Trophoblast cell (in vitro differentiated cells and primary cell): ENCODE measurements at regions not wholly inside any gene's neighbourhood (a gene's known extent, or its start where the extent isn't known, plus 50 kb on each side); places are given as distances from the start of the nearest gene placed in this dataset.

Experiments
- DNase-seq, 2 donors: peaks; one replicate each; pipeline ENCODE4 v3.0.0-alpha.2; 2016
- H2AFZ ChIP-seq: 2 replicates; pipeline ENCODE4 v1.6.1; 2013; ENCODE audit warnings: low read length, moderate library complexity, mild to moderate bottlenecking; ENCODE audit not compliant: insufficient read depth, poor library complexity
- H2AK5ac ChIP-seq: 2 replicates; pipeline ENCODE4 v1.6.1; 2013; ENCODE audit warnings: mild to moderate bottlenecking, low read length
- H2BK120ac ChIP-seq: 2 replicates; pipeline ENCODE4 v1.6.1; 2013; ENCODE audit warnings: low read length, mild to moderate bottlenecking, moderate library complexity; ENCODE audit not compliant: insufficient read depth, poor library complexity
- H2BK12ac ChIP-seq: 2 replicates; pipeline ENCODE4 v1.6.1; 2013; ENCODE audit warnings: mild to moderate bottlenecking, low read length, moderate library complexity
- H2BK5ac ChIP-seq: 2 replicates; pipeline ENCODE4 v1.6.1; 2013; ENCODE audit warnings: low read length, low read depth, moderate library complexity, mild to moderate bottlenecking; ENCODE audit not compliant: poor library complexity
- H3K14ac ChIP-seq: 2 replicates; pipeline ENCODE4 v1.6.1; 2013; ENCODE audit warnings: mild to moderate bottlenecking, low read length
- H3K18ac ChIP-seq: 2 replicates; pipeline ENCODE4 v1.6.1; 2013; ENCODE audit warnings: mild to moderate bottlenecking, low read length
- H3K23ac ChIP-seq: 2 replicates; pipeline ENCODE4 v1.6.1; 2013; ENCODE audit warnings: low read length
- H3K27ac ChIP-seq: 2 replicates; pipeline ENCODE4 v1.5.1; 2013; ENCODE audit warnings: low read depth, mild to moderate bottlenecking, inconsistent platforms, low read length, moderate library complexity
- H3K27me3 ChIP-seq: 2 replicates; pipeline ENCODE4 v1.6.1; 2013; ENCODE audit warnings: inconsistent platforms, mild to moderate bottlenecking, low read length, moderate library complexity; ENCODE audit not compliant: insufficient read depth
- H3K36me3 ChIP-seq, 2 experiments: 1 replicate in 1 of 2; 2 replicates in 1 of 2; pipeline ENCODE4 v1.6.1; 2013; ENCODE audit warnings: low read length in 2 of 2, mild to moderate bottlenecking in 2 of 2, moderate library complexity in 1 of 2; ENCODE audit not compliant: insufficient read depth in 2 of 2, control insufficient read depth in 1 of 2
- H3K4ac ChIP-seq: 2 replicates; pipeline ENCODE4 v1.6.1; 2013; ENCODE audit warnings: low read depth, mild to moderate bottlenecking, low read length, moderate library complexity
- H3K4me1 ChIP-seq, 2 experiments: 1 replicate in 1 of 2; 2 replicates in 1 of 2; pipeline ENCODE4 v1.6.1; 2013; ENCODE audit warnings: low read length in 2 of 2, mild to moderate bottlenecking in 2 of 2, moderate library complexity in 1 of 2; ENCODE audit not compliant: insufficient read depth in 2 of 2, control insufficient read depth in 1 of 2
- H3K4me2 ChIP-seq: 2 replicates; pipeline ENCODE4 v1.6.1; 2013; ENCODE audit warnings: inconsistent platforms, mild to moderate bottlenecking, low read length, moderate library complexity
- H3K4me3 ChIP-seq: 2 replicates; pipeline ENCODE4 v1.5.1; 2013; ENCODE audit warnings: mild to moderate bottlenecking, low read depth, low read length, inconsistent platforms
- H3K79me1 ChIP-seq: one replicate; pipeline ENCODE4 v1.6.1; 2013; ENCODE audit warnings: low read length
- H3K79me2 ChIP-seq: 2 replicates; pipeline ENCODE4 v1.6.1; 2013; ENCODE audit warnings: low read length, mild to moderate bottlenecking; ENCODE audit not compliant: control insufficient read depth, insufficient read depth, poor library complexity
- H3K9ac ChIP-seq: 2 replicates; pipeline ENCODE4 v1.6.1; 2013; ENCODE audit warnings: mild to moderate bottlenecking, low read length
- H3K9me3 ChIP-seq: 2 replicates; pipeline ENCODE4 v1.6.1; 2013; ENCODE audit warnings: low read depth, mild to moderate bottlenecking, control low read depth, inconsistent platforms, low read length; ENCODE audit not compliant: insufficient read depth
- H4K12ac ChIP-seq: 2 replicates; pipeline ENCODE4 v1.6.1; 2013; ENCODE audit warnings: low read depth, mild to moderate bottlenecking, low read length, moderate library complexity
- H4K8ac ChIP-seq: 2 replicates; pipeline ENCODE4 v1.6.1; 2013; ENCODE audit warnings: low read depth, mild to moderate bottlenecking, low read length, moderate library complexity
- H4K91ac ChIP-seq: one replicate; pipeline ENCODE4 v1.6.1; 2013; ENCODE audit warnings: low read depth, mild to moderate bottlenecking, low read length, moderate library complexity
- WGBS: extraction: QIAGEN DNeasy Blood & Tissue Kit; methylation state at CpG from one replicate; pipeline ENCODE4 v1.1.7; 2013; ENCODE audit warnings: missing lambda C conversion rate; ENCODE audit not compliant: insufficient read length, insufficient coverage; ENCODE audit errors: extremely low coverage; 5-methylcytosine and 5-hydroxymethylcytosine counted together

GRCh38 chrX:5306654-5307121 lies 922.0 kb downstream of the NLGN4X start:
- H4K91ac ChIP-seq, result no peak overlapping the region
- H4K12ac ChIP-seq, result no peak overlapping the region
- no peak overlapping the region for H3K27ac ChIP-seq
- no peak overlapping the region for H3K4me3 ChIP-seq
- no peak overlapping the region for H2BK120ac ChIP-seq
- no peak overlapping the region for H3K4ac ChIP-seq
- H3K9me3 ChIP-seq, result no peaks in the 10 kb centered on the region
- no peaks in the 10 kb centered on the region for H3K79me2 ChIP-seq
- DNase-seq, result no peak
- H3K79me1 ChIP-seq, result no peaks in the 10 kb centered on the region
- H2BK5ac ChIP-seq, result no peak overlapping the region
- no peak overlapping the region for H3K23ac ChIP-seq
- no CpG with 5 or more reads among the region's 7 CpGs for WGBS
- H2BK12ac ChIP-seq, result no peak overlapping the region
- H2AFZ ChIP-seq, result no peak overlapping the region
- H3K27me3 ChIP-seq, result no peaks in the 10 kb centered on the region
- H3K18ac ChIP-seq, result no peak overlapping the region
- H4K8ac ChIP-seq, result no peak overlapping the region
- H3K4me1 ChIP-seq, result no peaks in the 10 kb centered on the region
- no peaks in the 10 kb centered on the region for H3K36me3 ChIP-seq
- no peak overlapping the region for H2AK5ac ChIP-seq
- H3K9ac ChIP-seq, result no peak overlapping the region
- no peak overlapping the region for H3K14ac ChIP-seq
- H3K4me2 ChIP-seq, result no peak overlapping the region

GRCh38 chrX:5305452-5305851 lies 923.2 kb downstream of the NLGN4X start:
- no peak overlapping the region for H2AK5ac ChIP-seq
- H2BK5ac ChIP-seq, result no peak overlapping the region
- no peak for DNase-seq
- no peak overlapping the region for H3K4ac ChIP-seq
- H4K8ac ChIP-seq, result no peak overlapping the region
- no peaks in the 10 kb centered on the region for H3K36me3 ChIP-seq
- no peak overlapping the region for H2BK120ac ChIP-seq
- H3K27ac ChIP-seq, result no peak overlapping the region
- H3K4me3 ChIP-seq, result no peak overlapping the region
- no peaks in the 10 kb centered on the region for H3K27me3 ChIP-seq
- H4K91ac ChIP-seq, result no peak overlapping the region
- H3K4me2 ChIP-seq, result no peak overlapping the region
- no peak overlapping the region for H3K14ac ChIP-seq
- H3K79me1 ChIP-seq, result no peaks in the 10 kb centered on the region
- no peak overlapping the region for H2AFZ ChIP-seq
- no peak overlapping the region for H2BK12ac ChIP-seq
- H4K12ac ChIP-seq, result no peak overlapping the region
- no CpG with 5 or more reads among the region's 6 CpGs for WGBS
- H3K23ac ChIP-seq, result no peak overlapping the region
- no peak overlapping the region for H3K18ac ChIP-seq
- H3K9me3 ChIP-seq, result no peaks in the 10 kb centered on the region
- no peaks in the 10 kb centered on the region for H3K79me2 ChIP-seq
- no peak overlapping the region for H3K9ac ChIP-seq
- H3K4me1 ChIP-seq, result no peaks in the 10 kb centered on the region

- Histone ChIP-seq H3K79me1 (no peaks in the 10 kb centered on the region), H2BK5ac (no peak overlapping the region), H3K4me2 (no peak overlapping the region), H3K18ac (no peak overlapping the region), H3K4me3 (no peak overlapping the region), H3K14ac (no peak overlapping the region), H3K23ac (no peak overlapping the region), H4K91ac (no peak overlapping the region), H2AK5ac (no peak overlapping the region), H3K9me3 (no peaks in the 10 kb centered on the region), H3K36me3 (no peaks in the 10 kb centered on the region), H3K4ac (no peak overlapping the region), H2BK120ac (no peak overlapping the region), H3K79me2 (no peaks in the 10 kb centered on the region), H4K12ac (no peak overlapping the region), H3K27ac (no peak overlapping the region), H2AFZ (no peak overlapping the region), H2BK12ac (no peak overlapping the region), H4K8ac (no peak overlapping the region), H3K9ac (no peak overlapping the region), H3K27me3 (no peaks in the 10 kb centered on the region), H3K4me1 (no peaks in the 10 kb centered on the region)
- no peak for DNase-seq
- no CpG with 5 or more reads among the region's 6 CpGs for WGBS
These were observed 933.7 kb downstream of the NLGN4X start for GRCh38 chrX:5295004-5295403.

GRCh38 chrX:5290635-5291034 lies 938.0 kb downstream of the NLGN4X start:
- no peak overlapping the region for H3K27ac ChIP-seq
- H3K27me3 ChIP-seq, result no peaks in the 10 kb centered on the region
- no peak overlapping the region for H3K4ac ChIP-seq
- H3K23ac ChIP-seq, result no peak overlapping the region
- no peak overlapping the region for H4K12ac ChIP-seq
- H3K4me2 ChIP-seq, result no peak overlapping the region
- no peaks in the 10 kb centered on the region for H3K79me2 ChIP-seq
- WGBS, result no CpG with 5 or more reads among the region's 5 CpGs
- no peak overlapping the region for H3K14ac ChIP-seq
- H4K8ac ChIP-seq, result no peak overlapping the region
- H2BK5ac ChIP-seq, result no peak overlapping the region
- no peak overlapping the region for H4K91ac ChIP-seq
- no peak overlapping the region for H2AFZ ChIP-seq
- no peak overlapping the region for H2AK5ac ChIP-seq
- H2BK12ac ChIP-seq, result no peak overlapping the region
- no peak overlapping the region for H2BK120ac ChIP-seq
- no peaks in the 10 kb centered on the region for H3K9me3 ChIP-seq
- no peak overlapping the region for H3K4me3 ChIP-seq
- no peaks in the 10 kb centered on the region for H3K36me3 ChIP-seq
- no peak overlapping the region for H3K18ac ChIP-seq
- DNase-seq, result no peak
- H3K9ac ChIP-seq, result no peak overlapping the region
- H3K4me1 ChIP-seq, result no peaks in the 10 kb centered on the region
- H3K79me1 ChIP-seq, result no peaks in the 10 kb centered on the region
